IMR-90 (cell line): ENCODE measurements at regions not wholly inside any gene's neighbourhood (a gene's known extent, or its start where the extent isn't known, plus 50 kb on each side); places are given as distances from the start of the nearest gene placed in this dataset.

ENCODE experiments used
- ATAC-seq: fragments of 200-7000 bp; cut with Tn5 transposase; 2 replicates; pipeline ENCODE4 v1.9.1; 2020; ENCODE audit warnings: low read depth, mild to moderate bottlenecking, moderate library complexity
- BruUV-seq: library from RNA; stranded (reverse); fragments of 400-500 nt; replicated peaks from 2 replicates; lab custom pipeline; 2021; lab: Mats Ljungman, UMichigan
- CTCF ChIA-PET: fragments of 300-600 bp; formaldehyde crosslinking; extraction: SDS; loops from one replicate; lab custom pipeline; 2021; ENCODE audit warnings: antibody characterized with exemption; lab: Yijun Ruan, JAX
- POLR2A ChIA-PET: fragments of 300-600 bp; sonication (Branson Sonifier 250); formaldehyde crosslinking; loops from one replicate; lab custom pipeline; 2022; ENCODE audit warnings: antibody characterized with exemption; ENCODE audit not compliant: unreplicated experiment; lab: Charles Lee
- DNase-seq: peaks from one replicate; pipeline ENCODE4 v3.0.0; 2013
- H2AFZ ChIP-seq: replicated peaks from 2 replicates; pipeline ENCODE3; 2013; ENCODE audit warnings: low read length, mild to moderate bottlenecking; ENCODE audit not compliant: poor library complexity
- H2AK5ac ChIP-seq: 2 replicates; pipeline ENCODE4 v1.6.1; 2013; ENCODE audit warnings: low read depth, low read length, inconsistent platforms
- H2AK9ac ChIP-seq: replicated peaks from 2 replicates; pipeline ENCODE3; 2013; ENCODE audit warnings: mild to moderate bottlenecking, low read depth, low read length, moderate library complexity; ENCODE audit not compliant: poor library complexity
- H2BK120ac ChIP-seq: 2 replicates; pipeline ENCODE4 v1.6.1; 2013; ENCODE audit warnings: low read depth, low read length, inconsistent platforms
- H2BK15ac ChIP-seq: 3 replicates; pipeline ENCODE4 v1.6.1; 2013; ENCODE audit warnings: low read depth, low read length, inconsistent platforms
- H2BK20ac ChIP-seq: 2 replicates; pipeline ENCODE4 v1.6.1; 2013; ENCODE audit warnings: low read depth, mild to moderate bottlenecking, inconsistent platforms, low read length, moderate library complexity
- H2BK5ac ChIP-seq: 2 replicates; pipeline ENCODE4 v1.6.1; 2013; ENCODE audit warnings: mild to moderate bottlenecking, low read depth, low read length, inconsistent platforms; ENCODE audit not compliant: poor library complexity, severe bottlenecking
- H3K14ac ChIP-seq: replicated peaks from 2 replicates; pipeline ENCODE4 v1.6.1; 2013; ENCODE audit warnings: low read depth, low read length, inconsistent platforms
- H3K18ac ChIP-seq: 2 replicates; pipeline ENCODE4 v1.6.1; 2013; ENCODE audit warnings: low read depth, low read length, control low read depth
- H3K23ac ChIP-seq: 2 replicates; pipeline ENCODE4 v1.6.1; 2013; ENCODE audit warnings: low read depth, low read length, inconsistent platforms
- H3K27ac ChIP-seq: 2 replicates; pipeline ENCODE4 v1.5.1; 2013; ENCODE audit warnings: mild to moderate bottlenecking, control low read depth, low read length; ENCODE audit not compliant: insufficient read depth
- H3K27me3 ChIP-seq: 2 replicates; pipeline ENCODE4 v1.6.1; 2013; ENCODE audit warnings: low read length; ENCODE audit not compliant: control insufficient read depth, insufficient read depth
- H3K36me3 ChIP-seq: 2 replicates; pipeline ENCODE4 v1.6.1; 2013; ENCODE audit warnings: low read length, mixed read lengths; ENCODE audit not compliant: control insufficient read depth, insufficient read depth
- H3K4ac ChIP-seq: 2 replicates; pipeline ENCODE4 v1.6.1; 2013; ENCODE audit warnings: low read depth, low read length, inconsistent platforms
- H3K4me1 ChIP-seq: 2 replicates; pipeline ENCODE4 v1.6.1; 2013; ENCODE audit warnings: low read length, mixed read lengths; ENCODE audit not compliant: control insufficient read depth, insufficient read depth
- H3K4me2 ChIP-seq: 2 replicates; pipeline ENCODE4 v1.6.1; 2013; ENCODE audit warnings: low read depth, mild to moderate bottlenecking, control low read depth, low read length, moderate library complexity
- H3K4me3 ChIP-seq: 2 replicates; pipeline ENCODE4 v1.5.1; 2013; ENCODE audit warnings: low read depth, mild to moderate bottlenecking, control low read depth, low read length, moderate library complexity; ENCODE audit not compliant: insufficient read depth
- H3K56ac ChIP-seq: 2 replicates; pipeline ENCODE4 v1.6.1; 2013; ENCODE audit warnings: low read length, inconsistent platforms; ENCODE audit not compliant: insufficient read depth; ENCODE audit errors: extremely low read depth
- H3K79me1 ChIP-seq, 2 experiments: 2 replicates each; pipeline ENCODE4 v1.6.1; 2013; ENCODE audit warnings: low read length in 2 of 2, inconsistent platforms in 1 of 2, low read depth in 1 of 2
- H3K9ac ChIP-seq: 2 replicates; pipeline ENCODE4 v1.6.1; 2013; ENCODE audit warnings: low read depth, low read length, control low read depth
- H3K9me1 ChIP-seq: 2 replicates; pipeline ENCODE4 v1.6.1; 2013; ENCODE audit warnings: low read length, inconsistent platforms; ENCODE audit not compliant: insufficient read depth
- H3K9me3 ChIP-seq: 2 replicates; pipeline ENCODE4 v1.6.1; 2013; ENCODE audit warnings: low read length; ENCODE audit not compliant: control insufficient read depth, insufficient read depth
- H4K20me1 ChIP-seq: 2 replicates; pipeline ENCODE4 v1.6.1; 2013; ENCODE audit warnings: low read length, inconsistent platforms; ENCODE audit not compliant: insufficient read depth
- H4K5ac ChIP-seq: 2 replicates; pipeline ENCODE4 v1.6.1; 2013; ENCODE audit warnings: mild to moderate bottlenecking, low read depth, low read length, control low read depth
- H4K8ac ChIP-seq, 2 experiments: 2 replicates each; pipeline ENCODE4 v1.6.1; 2013; ENCODE audit warnings: low read depth in 2 of 2, low read length in 2 of 2, control low read depth in 1 of 2, inconsistent platforms in 1 of 2
- H4K91ac ChIP-seq: 2 replicates; pipeline ENCODE4 v1.6.1; 2013; ENCODE audit warnings: low read depth, low read length, inconsistent platforms; ENCODE audit not compliant: insufficient read depth
- FOS ChIP-seq: fragments of 150-350 bp; IDR thresholded peaks from 2 replicates; pipeline ENCODE4 v1.6.1; 2016; ENCODE audit warnings: low read depth, low read length
- RAD21 ChIP-seq: IDR thresholded peaks from 2 replicates; pipeline ENCODE4 v1.6.1; 2012; ENCODE audit warnings: low read length, improper control_type of control experiment
- RCOR1 ChIP-seq: IDR thresholded peaks from 2 replicates; pipeline ENCODE4 v1.6.1; 2012; ENCODE audit warnings: mild to moderate bottlenecking, low read length, improper control_type of control experiment; ENCODE audit not compliant: insufficient replicate concordance
- SMC3 ChIP-seq: fragments of 150-350 bp; IDR thresholded peaks from 2 replicates; pipeline ENCODE4 v1.6.1; 2016; ENCODE audit warnings: low read depth, mild to moderate bottlenecking, antibody characterized with exemption, low read length, moderate library complexity
- WGBS, 2 experiments: methylation state at CpG; one replicate each; pipeline versions ENCODE4 v1.1.5 to v1.1.7; 2013; ENCODE audit warnings: missing lambda C conversion rate in 2 of 2; ENCODE audit not compliant: insufficient read length in 1 of 2; ENCODE audit errors: extremely low coverage in 2 of 2; 5-methylcytosine and 5-hydroxymethylcytosine counted together
- dilution Hi-C: fragments of 300-500 bp; cut with HindIII; formaldehyde crosslinking; loops from one replicate; pipeline ENCODE4 v1.14.3; 2018; ENCODE audit warnings: low sequenced_read_pairs; ENCODE audit not compliant: unreplicated experiment
- in situ Hi-C: fragments of 300-500 bp; cut with MboI; formaldehyde crosslinking; loops from 3 replicates; pipeline ENCODE4 v1.14.3; 2019; ENCODE audit warnings: low sequenced_read_pairs, inconsistent platforms, mixed read lengths
- intact Hi-C: fragments of 100-400 bp; cut with micrococcal nuclease; formaldehyde crosslinking; loops from 2 replicates; pipeline ENCODE4 v1.10.0; 2022

DNA sequence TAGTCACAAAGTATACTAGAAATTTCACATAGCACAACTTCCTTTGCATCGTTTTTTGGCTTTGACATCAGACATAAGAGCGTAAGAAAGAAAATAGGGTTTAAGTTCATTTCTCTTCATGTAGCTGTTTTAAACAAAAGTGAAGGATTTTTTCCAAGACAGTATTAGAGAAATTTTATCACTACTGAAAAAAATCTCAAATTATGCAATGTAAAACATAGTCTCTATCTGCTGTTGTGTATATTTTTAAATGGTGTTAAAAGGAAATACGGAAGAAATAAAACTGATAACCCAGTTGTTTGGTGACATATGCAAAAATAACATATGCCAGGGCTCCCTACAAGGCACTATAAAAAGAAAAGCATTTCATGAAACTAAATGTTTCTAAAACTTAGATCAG lies 1449.4 kb downstream of the LRRC4C start:
- TF ChIP-seq RAD21 = no peak
- TF ChIP-seq FOS = no peak
- no peak for TF ChIP-seq RCOR1
- no peak for TF ChIP-seq SMC3
- ChIA-PET CTCF (no interaction called here), POLR2A (no interaction called here)
- no peak overlapping the region for H3K27ac ChIP-seq
- H3K79me1 ChIP-seq = no peaks in the 10 kb centered on the region
- no peak overlapping the region for H3K56ac ChIP-seq
- H3K14ac ChIP-seq = no peak overlapping the region
- H3K4ac ChIP-seq = no peak overlapping the region
- H3K4me2 ChIP-seq = no peak overlapping the region
- no peak overlapping the region for H2BK15ac ChIP-seq
- no peak overlapping the region for H4K5ac ChIP-seq
- H2AK9ac ChIP-seq = no peak overlapping the region
- no peak overlapping the region for H4K91ac ChIP-seq
- DNase-seq (no peak), ATAC-seq (no peak)
- H3K4me3 ChIP-seq = no peak overlapping the region
- no peak overlapping the region for H2BK120ac ChIP-seq
- 0 out of 2 replicates have a peak, but pooled peaks cover 1% of the 10 kb centered on the region for H3K9me3 ChIP-seq
- in situ Hi-C loops = no loop called here
- no peaks in the 10 kb centered on the region for H3K4me1 ChIP-seq
- H3K9ac ChIP-seq = no peak overlapping the region
- no peak overlapping the region for H3K18ac ChIP-seq
- no peak overlapping the region for H2AK5ac ChIP-seq
- no peaks in the 10 kb centered on the region for H3K9me1 ChIP-seq
- H2BK5ac ChIP-seq = no peak overlapping the region
- no peak overlapping the region for H4K8ac ChIP-seq
- dilution Hi-C loops = no loop called here
- BruUV-seq = no TSS peak
- H3K23ac ChIP-seq = no peak overlapping the region
- no peak overlapping the region for H2BK20ac ChIP-seq
- intact Hi-C loops = no loop called here
- no peaks in the 10 kb centered on the region for H4K20me1 ChIP-seq
- H3K36me3 ChIP-seq = no peaks in the 10 kb centered on the region
- no CpG with 5 or more reads among the region's 3 CpGs for WGBS, 2 experiments
- no peaks in the 10 kb centered on the region for H3K27me3 ChIP-seq
- H2AFZ ChIP-seq = no peak overlapping the region
